Retinal pigment epithelial cell (primary cell): ENCODE measurements at regions not wholly inside any gene's neighbourhood (a gene's known extent, or its start where the extent isn't known, plus 50 kb on each side); places are given as distances from the start of the nearest gene placed in this dataset.

Experiments used
- DNase-seq: peaks from one replicate; pipeline ENCODE4 v3.0.0-alpha.2; 2010; ENCODE audit warnings: low read depth
- H3K4me3 ChIP-seq: 2 replicates; pipeline ENCODE4 v1.5.1; 2011; ENCODE audit warnings: mild to moderate bottlenecking, low read length, control low read depth, moderate library complexity
- TF ChIP-seq, protein P1 (sequence below): conservative IDR thresholded peaks from 2 replicates; pipeline ENCODE4 v1.5.1; 2011; ENCODE audit warnings: low read depth, low read length, control low read depth, inconsistent platforms

DNA sequence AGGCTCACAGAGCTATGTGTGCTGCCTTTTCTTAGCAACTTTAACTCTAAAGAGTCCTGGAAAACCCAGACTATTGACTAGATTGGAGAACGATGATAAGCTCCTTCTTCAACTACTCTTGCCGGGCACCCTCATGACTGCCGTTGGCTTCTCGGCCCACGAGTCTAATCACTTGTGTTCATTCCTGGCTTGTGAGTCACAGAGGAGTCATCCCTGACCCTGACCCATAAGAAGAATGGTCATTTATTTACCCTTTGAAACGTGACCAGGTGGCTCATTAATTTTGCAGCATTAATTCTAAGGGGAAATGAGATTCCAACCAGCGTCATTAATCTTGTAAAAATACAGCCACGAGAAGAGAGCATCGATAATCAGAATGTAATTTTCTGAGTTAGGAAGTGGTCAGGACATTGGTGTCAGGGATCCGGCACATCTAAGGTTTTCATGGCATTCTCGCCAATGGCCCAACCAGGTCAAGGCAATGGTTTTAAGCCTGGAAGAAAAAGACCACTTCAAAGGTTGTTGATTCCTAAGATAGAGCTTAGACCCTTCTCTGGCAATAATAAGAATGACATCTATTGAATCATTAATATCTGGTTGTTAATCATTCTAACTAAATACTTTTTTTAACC, 183.6 kb upstream of the RUNX1 start:
- peak; percentile 94 for DNase-seq
- TF ChIP-seq, protein P1, sequence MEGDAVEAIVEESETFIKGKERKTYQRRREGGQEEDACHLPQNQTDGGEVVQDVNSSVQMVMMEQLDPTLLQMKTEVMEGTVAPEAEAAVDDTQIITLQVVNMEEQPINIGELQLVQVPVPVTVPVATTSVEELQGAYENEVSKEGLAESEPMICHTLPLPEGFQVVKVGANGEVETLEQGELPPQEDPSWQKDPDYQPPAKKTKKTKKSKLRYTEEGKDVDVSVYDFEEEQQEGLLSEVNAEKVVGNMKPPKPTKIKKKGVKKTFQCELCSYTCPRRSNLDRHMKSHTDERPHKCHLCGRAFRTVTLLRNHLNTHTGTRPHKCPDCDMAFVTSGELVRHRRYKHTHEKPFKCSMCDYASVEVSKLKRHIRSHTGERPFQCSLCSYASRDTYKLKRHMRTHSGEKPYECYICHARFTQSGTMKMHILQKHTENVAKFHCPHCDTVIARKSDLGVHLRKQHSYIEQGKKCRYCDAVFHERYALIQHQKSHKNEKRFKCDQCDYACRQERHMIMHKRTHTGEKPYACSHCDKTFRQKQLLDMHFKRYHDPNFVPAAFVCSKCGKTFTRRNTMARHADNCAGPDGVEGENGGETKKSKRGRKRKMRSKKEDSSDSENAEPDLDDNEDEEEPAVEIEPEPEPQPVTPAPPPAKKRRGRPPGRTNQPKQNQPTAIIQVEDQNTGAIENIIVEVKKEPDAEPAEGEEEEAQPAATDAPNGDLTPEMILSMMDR = no peak
- H3K4me3 ChIP-seq = no peak overlapping the region

DNA sequence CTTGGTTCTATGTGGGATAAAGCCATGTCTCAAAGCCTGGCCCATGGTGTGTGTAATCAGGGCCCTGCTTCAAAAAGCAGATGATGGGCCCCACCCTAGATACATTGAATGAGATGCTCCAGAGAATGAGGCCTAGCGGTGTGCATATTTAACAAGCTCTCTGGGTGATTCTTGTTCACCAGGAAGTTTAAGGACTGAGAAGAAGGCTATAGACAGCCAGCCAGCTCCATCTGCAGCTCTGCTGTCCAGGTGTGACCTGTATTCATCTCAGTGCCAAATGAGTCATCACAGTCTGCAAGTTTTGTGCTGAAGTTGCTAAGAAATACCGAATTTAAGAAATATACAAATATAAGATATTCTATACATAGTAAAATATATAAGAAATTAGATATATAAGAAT, 182.0 kb upstream of the RUNX1 start:
- no peak for DNase-seq
- no peak overlapping the region for H3K4me3 ChIP-seq
- TF ChIP-seq, protein P1 = no peak

DNA sequence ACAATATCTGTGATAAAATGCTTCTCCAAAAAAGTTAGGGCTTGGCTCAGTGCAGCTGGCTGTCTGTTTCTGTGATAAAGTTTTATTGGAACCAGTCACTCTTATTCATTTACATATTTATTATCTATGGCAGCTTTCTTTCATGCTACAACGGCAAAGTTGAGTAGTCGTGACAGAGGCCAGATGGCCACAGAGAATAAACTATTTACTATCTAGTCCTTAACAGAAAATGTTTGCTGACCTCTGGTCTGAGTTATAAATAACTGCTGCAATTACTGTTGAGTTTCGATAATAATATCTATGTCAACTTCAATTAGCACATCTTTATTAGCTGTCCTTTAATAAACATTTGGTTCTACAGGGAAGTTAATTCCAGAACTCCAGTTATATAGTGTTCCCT, 180.2 kb upstream of the RUNX1 start:
- no peak overlapping the region for H3K4me3 ChIP-seq

DNA sequence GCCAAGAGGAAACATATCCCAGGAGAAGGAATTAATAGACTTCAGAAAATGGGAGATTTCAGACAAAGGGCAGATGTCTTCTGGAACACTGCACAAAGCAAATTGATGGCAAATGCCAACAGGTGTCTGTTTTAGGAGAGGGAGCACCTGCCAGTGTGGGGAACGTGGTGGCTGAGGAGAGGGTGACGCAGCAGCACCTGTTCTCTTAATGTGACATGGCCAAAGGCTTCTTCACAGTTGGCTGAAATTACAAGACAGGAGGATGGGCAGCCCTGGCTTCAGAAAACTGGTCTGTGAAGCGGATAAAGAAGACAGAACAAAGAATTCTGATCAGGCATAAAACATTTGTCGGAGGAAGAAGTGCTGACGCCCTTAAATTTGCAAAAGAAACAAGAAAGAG, 178.7 kb upstream of the RUNX1 start:
- DNase-seq = no peak
- H3K4me3 ChIP-seq = no peak overlapping the region
- TF ChIP-seq, protein P1 = no peak

More for the DNA sequence above, 180.2 kb upstream of the RUNX1 start:
- DNase-seq = no peak
- TF ChIP-seq, protein P1 = no peak

DNA sequence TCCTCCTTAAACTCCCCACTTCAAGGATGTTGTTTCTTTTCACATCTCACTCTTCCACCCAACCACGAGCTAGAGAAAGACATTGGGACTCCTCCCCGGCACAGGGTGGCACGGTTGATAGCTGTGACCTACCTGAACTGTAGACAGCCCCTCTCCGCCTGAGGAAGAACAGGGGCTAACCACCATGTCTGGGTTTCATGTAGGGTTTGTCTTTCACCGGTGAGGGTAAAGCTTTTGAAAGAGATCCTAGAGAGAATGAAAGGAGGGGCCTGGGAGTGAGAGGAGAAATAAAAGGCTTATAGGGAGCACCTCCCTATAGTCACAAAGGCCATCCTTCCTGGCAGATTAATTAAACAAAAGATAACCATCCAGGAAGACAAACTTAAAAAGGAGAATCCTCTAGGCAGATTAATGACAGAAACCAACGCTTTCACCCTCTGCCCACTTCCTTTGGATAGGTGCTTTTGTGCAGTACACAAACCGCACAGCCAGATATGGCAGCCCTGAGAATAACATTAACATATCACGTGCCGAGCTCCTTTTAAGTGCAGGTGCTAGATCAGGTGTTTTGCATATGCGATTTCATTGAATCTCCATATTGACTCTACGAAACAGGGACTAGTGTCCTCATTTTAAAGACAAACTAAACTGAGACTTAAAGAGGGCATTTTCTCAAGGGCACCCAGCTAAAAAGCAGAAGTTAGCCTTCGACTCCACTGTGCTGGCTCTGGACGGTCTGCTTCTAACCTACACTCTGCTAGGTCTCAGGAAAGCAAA, 178.1 kb upstream of the RUNX1 start:
- DNase-seq = no peak
- H3K4me3 ChIP-seq = no peak overlapping the region
- TF ChIP-seq, protein P1 = no peak

DNA sequence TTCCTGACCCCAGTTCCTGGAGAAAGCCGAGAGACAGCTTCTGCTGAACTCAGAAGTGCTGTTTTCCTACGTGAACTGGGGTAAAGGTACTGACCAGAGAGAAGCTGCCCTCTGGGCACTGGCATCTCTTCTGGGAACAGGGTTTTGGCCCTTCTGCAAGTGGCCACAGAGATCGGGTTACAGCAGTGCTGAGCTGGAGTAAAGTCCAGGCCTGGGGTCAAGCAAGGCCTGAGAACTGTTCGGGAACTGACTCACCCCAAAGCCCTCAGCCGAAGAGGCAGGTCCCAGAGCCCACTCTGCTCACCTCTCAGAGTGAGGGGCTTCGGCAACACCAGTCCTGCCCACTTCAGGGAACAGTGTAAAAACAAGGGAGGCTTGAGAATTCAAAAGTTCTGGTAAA, 177.2 kb upstream of the RUNX1 start:
- DNase-seq = no peak
- TF ChIP-seq, protein P1 = no peak
- H3K4me3 ChIP-seq = no peak overlapping the region

DNA sequence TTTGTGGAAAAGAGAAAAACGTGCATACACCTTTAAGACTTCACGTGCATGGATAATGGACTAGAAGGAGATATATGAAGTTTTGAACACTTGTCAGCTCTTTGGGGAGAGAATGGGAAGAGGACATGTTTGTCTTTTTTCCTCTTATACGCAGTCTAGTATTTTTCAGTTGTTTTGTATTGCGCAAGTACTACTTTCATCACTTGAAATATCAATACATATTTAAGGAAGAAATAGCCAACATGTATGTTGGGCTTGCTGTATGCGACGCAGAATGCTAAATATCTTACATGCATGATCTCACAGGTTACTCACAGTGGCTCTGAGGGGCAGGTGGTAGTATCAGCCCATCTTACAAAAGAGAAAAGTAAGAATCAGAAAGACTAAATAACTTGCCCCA, 176.5 kb upstream of the RUNX1 start:
- TF ChIP-seq, protein P1 = no peak
- no peak for DNase-seq
- no peak overlapping the region for H3K4me3 ChIP-seq
